ENCODE measurements at regions not wholly inside any gene's neighbourhood (a gene's known extent, or its start where the extent isn't known, plus 50 kb on each side); places are given as distances from the start of the nearest gene placed in this dataset.

DNA sequence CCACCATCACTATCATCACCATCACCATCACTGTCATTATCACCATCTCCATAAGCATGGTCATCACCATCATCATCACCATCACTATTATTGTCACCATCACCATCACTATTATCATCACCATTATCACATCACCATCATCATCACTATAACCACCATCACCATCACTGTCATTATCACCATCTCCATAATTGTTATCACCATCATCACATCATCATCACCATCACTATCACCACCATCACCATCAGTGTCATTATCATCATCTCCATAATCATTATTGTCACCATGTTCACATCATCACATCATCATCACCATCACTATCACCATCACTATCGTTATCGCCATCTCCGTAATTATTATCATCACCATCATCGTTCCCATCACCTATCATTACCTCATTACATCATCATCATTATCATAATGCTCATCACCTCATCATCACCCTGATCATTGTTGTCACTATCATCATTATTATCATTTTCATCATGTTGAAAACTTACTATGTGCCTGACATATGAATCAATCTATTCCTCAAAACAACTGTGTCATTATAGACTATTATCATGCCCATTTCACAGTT, 280.3 kb upstream of the HS6ST1 start:
- Histone ChIP-seq H2AFZ (ENCODE audit: low read length) (no peak overlapping the region), H3K4me3 (replicated peaks in 1 of 3; ENCODE audit: insufficient read depth in 1 of 3, low read depth in 2 of 3, low read length in 3 of 3) (no peak overlapping the region), H4K20me1 (ENCODE audit: insufficient read depth, low read length) (no peaks in the 10 kb centered on the region), H3K27me3 (ENCODE audit: control insufficient read depth in 1 of 2, insufficient read depth in 2 of 2, low read length in 2 of 2) (peaks cover 5 to 27% of the 10 kb centered on the region in 2 experiments), H3K27ac (ENCODE audit: extremely low read length, insufficient read depth, low read length) (no peak overlapping the region), H3K4me2 (ENCODE audit: low read depth, low read length) (no peak overlapping the region), H3K9me3 (ENCODE audit: low read length) (no peaks in the 10 kb centered on the region), H3K79me2 (ENCODE audit: insufficient read depth, low read length) (no peaks in the 10 kb centered on the region), H3K36me3 (replicated peaks in 1 of 2; ENCODE audit: control insufficient read depth in 1 of 2, insufficient read depth in 2 of 2, low read length in 2 of 2) (no peaks in the 10 kb centered on the region), H3K4me1 (ENCODE audit: insufficient read depth, low read length) (peaks cover 21% of the 10 kb centered on the region), H3K9ac (ENCODE audit: insufficient read depth, low read depth, low read length) (no peak overlapping the region)
- no peak for ATAC-seq
- in situ Hi-C loops (cut with HindIII; ENCODE audit: extremely low pct_ligation_motif_present, low pct_unique_long_range_greater_than_20kb) (no loop called here), intact Hi-C loops (cut with micrococcal nuclease; ENCODE audit: unreplicated experiment) (no loop called here)
- no peak for DNase-seq (ENCODE audit: low spot score)
- WGBS (ENCODE audit: low lambda C conversion rate), result 58% methylated on average over 4 of the region's 4 CpGs
- no TSS peak for BruUV-seq (replicated peaks)
- CTCF ChIA-PET (ENCODE audit: low intra/inter-chr PET ratio, low total read pairs), result no interaction called here
- no peak for FAIRE-seq
- POLR2A ChIA-PET, result no interaction called here
- TF ChIP-seq ZNF484 (CRISPR knock-in tag; IDR thresholded peaks at IDR 0.05; ENCODE audit: borderline replicate concordance, low read depth) (no peak), ZNF331 (CRISPR knock-in tag; IDR thresholded peaks at IDR 0.05) (no peak), ATF1 (CRISPR knock-in tag; IDR thresholded peaks at IDR 0.05) (no peak), ZFP36 (IDR thresholded peaks at IDR 0.05; ENCODE audit: borderline replicate concordance, low read depth, low read length, partially characterized antibody) (no peak), GTF3A (CRISPR knock-in tag; conservative IDR thresholded peaks at IDR 0.05) (no peak), LCORL (IDR thresholded peaks at IDR 0.05) (peak; percentile 44; the same call in 1 of the 2 replicates), LCORL (CRISPR knock-in tag; IDR thresholded peaks at IDR 0.05) (no peak), GABPB1 (CRISPR knock-in tag; IDR thresholded peaks at IDR 0.05) (no peak), ESRRA (CRISPR knock-in tag; IDR thresholded peaks at IDR 0.05; ENCODE audit: low read depth) (no peak), FOXA1 (IDR thresholded peaks at IDR 0.05) (no peak), FOXA1 (CRISPR knock-in tag; IDR thresholded peaks at IDR 0.05) (no peak), ATM (IDR thresholded peaks at IDR 0.05; ENCODE audit: borderline replicate concordance) (peak; percentile 18; the same call in 1 of the 2 replicates), ZNF292 (CRISPR knock-in tag; IDR thresholded peaks at IDR 0.05; ENCODE audit: borderline replicate concordance, low read depth) (no peak), AKAP8 (CRISPR knock-in tag; IDR thresholded peaks at IDR 0.05) (no peak), ZNF253 (CRISPR knock-in tag; IDR thresholded peaks at IDR 0.05; ENCODE audit: borderline replicate concordance) (no peak), ATF7 (IDR thresholded peaks at IDR 0.05) (peak; percentile 98), ATF7 (CRISPR knock-in tag; IDR thresholded peaks at IDR 0.05) (no peak), SMARCC2 (IDR thresholded peaks at IDR 0.05) (no peak), KLF9 (CRISPR knock-in tag; IDR thresholded peaks at IDR 0.05; ENCODE audit: low read depth) (no peak), NR2F2 (IDR thresholded peaks at IDR 0.05; ENCODE audit: borderline replicate concordance, low read depth) (no peak), NONO (IDR thresholded peaks at IDR 0.05) (peak; percentile 93; the same call in 1 of the 2 replicates), NONO (CRISPR knock-in tag; conservative IDR thresholded peaks at IDR 0.05) (no peak), KLF13 (CRISPR knock-in tag; IDR thresholded peaks at IDR 0.05) (no peak), SOX6 (IDR thresholded peaks at IDR 0.05) (no peak), SOX6 (CRISPR knock-in tag; IDR thresholded peaks at IDR 0.05) (no peak)
- TF ChIP-seq, protein P1, sequence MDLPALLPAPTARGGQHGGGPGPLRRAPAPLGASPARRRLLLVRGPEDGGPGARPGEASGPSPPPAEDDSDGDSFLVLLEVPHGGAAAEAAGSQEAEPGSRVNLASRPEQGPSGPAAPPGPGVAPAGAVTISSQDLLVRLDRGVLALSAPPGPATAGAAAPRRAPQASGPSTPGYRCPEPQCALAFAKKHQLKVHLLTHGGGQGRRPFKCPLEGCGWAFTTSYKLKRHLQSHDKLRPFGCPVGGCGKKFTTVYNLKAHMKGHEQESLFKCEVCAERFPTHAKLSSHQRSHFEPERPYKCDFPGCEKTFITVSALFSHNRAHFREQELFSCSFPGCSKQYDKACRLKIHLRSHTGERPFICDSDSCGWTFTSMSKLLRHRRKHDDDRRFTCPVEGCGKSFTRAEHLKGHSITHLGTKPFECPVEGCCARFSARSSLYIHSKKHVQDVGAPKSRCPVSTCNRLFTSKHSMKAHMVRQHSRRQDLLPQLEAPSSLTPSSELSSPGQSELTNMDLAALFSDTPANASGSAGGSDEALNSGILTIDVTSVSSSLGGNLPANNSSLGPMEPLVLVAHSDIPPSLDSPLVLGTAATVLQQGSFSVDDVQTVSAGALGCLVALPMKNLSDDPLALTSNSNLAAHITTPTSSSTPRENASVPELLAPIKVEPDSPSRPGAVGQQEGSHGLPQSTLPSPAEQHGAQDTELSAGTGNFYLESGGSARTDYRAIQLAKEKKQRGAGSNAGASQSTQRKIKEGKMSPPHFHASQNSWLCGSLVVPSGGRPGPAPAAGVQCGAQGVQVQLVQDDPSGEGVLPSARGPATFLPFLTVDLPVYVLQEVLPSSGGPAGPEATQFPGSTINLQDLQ (CRISPR knock-in tag; IDR thresholded peaks at IDR 0.05), result no peak
- TF ChIP-seq, protein P2, sequence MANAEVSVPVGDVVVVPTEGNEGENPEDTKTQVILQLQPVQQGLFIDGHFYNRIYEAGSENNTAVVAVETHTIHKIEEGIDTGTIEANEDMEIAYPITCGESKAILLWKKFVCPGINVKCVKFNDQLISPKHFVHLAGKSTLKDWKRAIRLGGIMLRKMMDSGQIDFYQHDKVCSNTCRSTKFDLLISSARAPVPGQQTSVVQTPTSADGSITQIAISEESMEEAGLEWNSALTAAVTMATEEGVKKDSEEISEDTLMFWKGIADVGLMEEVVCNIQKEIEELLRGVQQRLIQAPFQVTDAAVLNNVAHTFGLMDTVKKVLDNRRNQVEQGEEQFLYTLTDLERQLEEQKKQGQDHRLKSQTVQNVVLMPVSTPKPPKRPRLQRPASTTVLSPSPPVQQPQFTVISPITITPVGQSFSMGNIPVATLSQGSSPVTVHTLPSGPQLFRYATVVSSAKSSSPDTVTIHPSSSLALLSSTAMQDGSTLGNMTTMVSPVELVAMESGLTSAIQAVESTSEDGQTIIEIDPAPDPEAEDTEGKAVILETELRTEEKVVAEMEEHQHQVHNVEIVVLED (CRISPR knock-in tag; IDR thresholded peaks at IDR 0.05; ENCODE audit: borderline replicate concordance), result no peak
